CD4-positive, alpha-beta T cell (primary cell): ENCODE measurements at regions not wholly inside any gene's neighbourhood (a gene's known extent, or its start where the extent isn't known, plus 50 kb on each side); places are given as distances from the start of the nearest gene placed in this dataset.

Experiments
- ATAC-seq: fragments of 200-7000 bp; cut with Tn5 transposase; one replicate; pipeline ENCODE4 v1.10.0; 2022; ENCODE audit warnings: mild to moderate bottlenecking; ENCODE audit not compliant: poor library complexity
- CTCF ChIA-PET: fragments of 350-600 bp; sonication (Branson Sonifier 250); formaldehyde crosslinking; loops from one replicate; lab custom pipeline; 2021; ENCODE audit warnings: antibody characterized with exemption, inconsistent platforms; lab: Charles Lee
- POLR2A ChIA-PET: fragments of 350-600 bp; sonication (Branson Sonifier 250); formaldehyde crosslinking; loops from one replicate; lab custom pipeline; 2021; ENCODE audit warnings: antibody characterized with exemption, inconsistent platforms; lab: Charles Lee
- DNase-seq, 14 experiments: peaks; one replicate each; pipeline ENCODE4 v3.0.0-alpha.2; 2013 to 2020; ENCODE audit warnings: mixed read lengths in 2 of 14
- H3K27ac ChIP-seq, 2 donors: one replicate each; pipeline versions ENCODE4 v1.5.1 to v1.7.0; 2013; ENCODE audit warnings: low read length in 2 of 2, low read depth in 1 of 2, mild to moderate bottlenecking in 1 of 2
- H3K27me3 ChIP-seq, 2 experiments: 1 replicate in 1 of 2; 2 replicates in 1 of 2; pipeline versions ENCODE4 v1.6.1 to v1.7.0; 2013; ENCODE audit warnings: low read length in 2 of 2, control low read depth in 1 of 2, mild to moderate bottlenecking in 1 of 2, moderate library complexity in 1 of 2; ENCODE audit not compliant: insufficient read depth in 2 of 2, control insufficient read depth in 1 of 2
- H3K36me3 ChIP-seq: one replicate; pipeline ENCODE4 v1.6.1; 2013; ENCODE audit warnings: low read length, control low read depth; ENCODE audit not compliant: insufficient read depth
- H3K4me1 ChIP-seq: one replicate; pipeline ENCODE4 v1.6.1; 2013; ENCODE audit warnings: low read length, control low read depth; ENCODE audit not compliant: insufficient read depth
- H3K4me3 ChIP-seq: one replicate; pipeline ENCODE4 v1.5.1; 2013; ENCODE audit warnings: mild to moderate bottlenecking, low read length, moderate library complexity
- H3K9me3 ChIP-seq, 2 experiments: 1 replicate in 1 of 2; 2 replicates in 1 of 2; pipeline versions ENCODE4 v1.6.1 to v1.7.0; 2013; ENCODE audit warnings: low read length in 2 of 2, mild to moderate bottlenecking in 2 of 2, control low read depth in 1 of 2, moderate library complexity in 1 of 2; ENCODE audit not compliant: control insufficient read depth in 1 of 2, insufficient read depth in 1 of 2
- H3K27ac Mint-ChIP-seq: one replicate; pipeline ENCODE4 v1.8.0; 2020; ENCODE audit warnings: mixed read lengths
- H3K27me3 Mint-ChIP-seq: one replicate; pipeline ENCODE4 v1.8.0; 2021; ENCODE audit warnings: mixed read lengths
- H3K36me3 Mint-ChIP-seq: one replicate; pipeline ENCODE4 v1.8.0; 2021; ENCODE audit warnings: low read depth, mixed read lengths
- H3K4me1 Mint-ChIP-seq: one replicate; pipeline ENCODE4 v1.8.0; 2021; ENCODE audit warnings: low read depth, mixed read lengths
- H3K4me3 Mint-ChIP-seq: one replicate; pipeline ENCODE4 v1.8.0; 2020; ENCODE audit warnings: mild to moderate bottlenecking, mixed read lengths
- H3K9me3 Mint-ChIP-seq: one replicate; pipeline ENCODE4 v1.8.0; 2020; ENCODE audit warnings: mixed read lengths
- CTCF ChIP-seq: fragments of 200-600 bp; IDR thresholded peaks from one replicate; pipeline ENCODE4 v1.8.0; 2022; ENCODE audit warnings: antibody characterized with exemption, mild to moderate bottlenecking
- intact Hi-C, 2 experiments: fragments of 100-400 bp; cut with DNase I in 1 of 2; cut with micrococcal nuclease in 1 of 2; formaldehyde crosslinking; loops; one replicate each; pipeline versions ENCODE4 v1.15.1 to v1.9.0; 2023 to 2025; cut with DNase I, micrococcal nuclease

- H3K9me3 Mint-ChIP-seq: peaks cover 7% of the 10 kb centered on the region
These were observed 332.3 kb upstream of the KIRREL3 start for GRCh38 chr11:127332896-127333295.

GRCh38 chr11:127330044-127330443 lies 329.5 kb upstream of the KIRREL3 start:
- Histone ChIP-seq H3K9me3 (peaks cover 0 to 8% of the 10 kb centered on the region in 2 experiments), H3K36me3 (no peaks in the 10 kb centered on the region), H3K4me1 (no peaks in the 10 kb centered on the region), H3K27me3 (no peaks in the 10 kb centered on the region), H3K27ac (no peak overlapping the region), H3K4me3 (no peak overlapping the region)
- Mint-ChIP-seq H3K9me3 (peaks cover 7% of the 10 kb centered on the region), H3K4me1 (no peaks in the 10 kb centered on the region), H3K36me3 (no peaks in the 10 kb centered on the region), H3K27me3 (no peaks in the 10 kb centered on the region), H3K27ac (no peak overlapping the region), H3K4me3 (no peak overlapping the region)
- no peak for TF ChIP-seq CTCF
- CTCF ChIA-PET: no interaction called here
- DNase-seq (no peak), ATAC-seq (no peak)
- POLR2A ChIA-PET: no interaction called here
- intact Hi-C loops: no loop called here

More at GRCh38 chr11:127332896-127333295, 332.3 kb upstream of the KIRREL3 start:
- no peak overlapping the region for H3K4me3 Mint-ChIP-seq
- ChIA-PET CTCF (no interaction called here), POLR2A (no interaction called here)
- no peak overlapping the region for H3K4me3 ChIP-seq
- no peak for ATAC-seq
- H3K4me1 ChIP-seq: no peaks in the 10 kb centered on the region
- H3K36me3 Mint-ChIP-seq: no peaks in the 10 kb centered on the region
- intact Hi-C loops: no loop called here
- H3K4me1 Mint-ChIP-seq: no peaks in the 10 kb centered on the region
- no peak overlapping the region for H3K27ac Mint-ChIP-seq
- H3K27me3 ChIP-seq: no peaks in the 10 kb centered on the region
- H3K36me3 ChIP-seq: no peaks in the 10 kb centered on the region
- no peak overlapping the region for H3K27ac ChIP-seq
- TF ChIP-seq CTCF: no peak
- no peaks in the 10 kb centered on the region for H3K27me3 Mint-ChIP-seq
- no peak for DNase-seq
- peaks cover 0 to 10% of the 10 kb centered on the region in 2 experiments for H3K9me3 ChIP-seq

GRCh38 chr11:127308291-127308690 lies 307.7 kb upstream of the KIRREL3 start:
- Histone ChIP-seq H3K4me1 (no peaks in the 10 kb centered on the region), H3K27ac (no peak overlapping the region), H3K4me3 (no peak overlapping the region), H3K9me3 (peaks cover 0 to 3% of the 10 kb centered on the region in 2 experiments), H3K36me3 (no peaks in the 10 kb centered on the region), H3K27me3 (no peaks in the 10 kb centered on the region)
- intact Hi-C loops: no loop called here
- Mint-ChIP-seq H3K27me3 (no peaks in the 10 kb centered on the region), H3K36me3 (no peaks in the 10 kb centered on the region), H3K4me3 (no peak overlapping the region), H3K27ac (no peak overlapping the region), H3K9me3 (peaks cover 2% of the 10 kb centered on the region), H3K4me1 (no peaks in the 10 kb centered on the region)
- DNase-seq (no peak), ATAC-seq (no peak)
- POLR2A ChIA-PET: no interaction called here
- CTCF ChIA-PET: no interaction called here
- TF ChIP-seq CTCF: no peak
